ENCODE measurements at regions not wholly inside any gene's neighbourhood (a gene's known extent, or its start where the extent isn't known, plus 50 kb on each side); places are given as distances from the start of the nearest gene placed in this dataset.

DNA sequence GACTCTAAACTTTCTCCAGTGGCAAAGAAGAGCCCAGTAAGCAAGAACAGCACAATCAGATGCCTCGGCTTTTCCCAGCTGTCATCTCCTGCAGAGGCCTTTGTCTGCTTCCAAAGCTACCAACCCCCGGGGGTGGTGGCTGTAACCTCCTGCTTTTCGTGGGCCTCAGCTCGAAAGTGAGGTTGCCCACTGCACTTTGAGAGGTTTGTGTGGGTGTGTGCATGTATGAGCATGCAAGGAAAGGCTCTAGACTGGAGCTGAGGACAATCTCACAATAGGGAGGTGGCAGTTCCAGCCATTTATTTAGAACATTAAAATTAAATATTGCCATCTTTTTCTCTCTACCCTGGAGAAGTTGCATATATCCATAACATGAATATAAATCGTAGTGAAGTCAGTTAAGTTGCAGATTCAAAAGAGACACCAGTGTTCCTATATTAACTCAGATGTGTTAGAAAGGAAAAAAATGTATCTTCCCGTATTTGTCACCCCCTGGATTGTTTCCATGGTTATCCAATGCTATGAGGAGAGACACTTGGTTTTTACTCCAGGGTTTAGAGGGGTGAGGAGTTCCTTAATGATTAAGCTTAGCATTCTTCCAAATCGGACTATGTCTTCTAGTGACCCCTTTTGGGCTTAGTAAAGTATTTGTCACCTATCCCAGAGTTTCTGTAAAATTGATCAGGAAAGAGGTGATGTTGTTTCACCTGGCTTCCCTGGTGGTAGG lies 781.1 kb downstream of the INHBA start:
- ChIA-PET POLR2A (no interaction called here), CTCF (no interaction called here)
- TF ChIP-seq CTCF (IDR thresholded peaks at IDR 0.05; ENCODE audit: control extremely low read depth, extremely low read depth, low read depth, missing control alignments): no peak
- no peak for DNase-seq (ENCODE audit: extremely low spot score)

DNA sequence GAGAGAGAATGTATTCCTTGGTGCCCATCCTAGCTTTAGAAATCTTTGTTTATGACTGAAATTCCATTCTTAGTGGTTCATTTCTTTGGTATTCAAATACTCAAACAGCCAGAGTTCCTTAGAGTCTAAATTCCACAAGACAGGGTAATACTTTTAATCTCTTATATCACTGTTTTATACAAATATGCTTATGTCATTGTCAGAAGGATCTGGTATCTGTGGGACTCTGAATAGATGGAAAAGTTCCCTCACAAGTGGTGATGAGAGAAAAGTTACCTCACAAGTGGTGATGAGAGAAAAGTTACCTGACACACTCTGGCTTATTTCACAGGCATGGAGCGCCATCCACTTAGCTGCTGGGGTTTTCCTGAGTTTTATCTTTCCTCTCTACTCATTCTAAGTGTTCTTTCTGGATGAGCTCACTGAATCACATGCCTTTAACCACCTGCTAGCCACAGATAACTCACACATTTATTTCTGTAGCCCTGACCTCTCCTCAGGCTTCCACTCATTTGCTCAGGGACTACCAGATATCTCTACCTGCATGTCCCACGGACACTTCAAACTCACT lies 784.0 kb downstream of the SUGCT start:
- ChIA-PET POLR2A (no interaction called here), CTCF (interaction anchor here (0.7 kb wide), 1 partner anchor 48 kb away, joined by 3 read pairs; no protein-coding TSS in a partner anchor)
- no peak for DNase-seq (ENCODE audit: extremely low spot score)
- no peak for TF ChIP-seq CTCF (IDR thresholded peaks at IDR 0.05; ENCODE audit: control extremely low read depth, extremely low read depth, low read depth, missing control alignments)

DNA sequence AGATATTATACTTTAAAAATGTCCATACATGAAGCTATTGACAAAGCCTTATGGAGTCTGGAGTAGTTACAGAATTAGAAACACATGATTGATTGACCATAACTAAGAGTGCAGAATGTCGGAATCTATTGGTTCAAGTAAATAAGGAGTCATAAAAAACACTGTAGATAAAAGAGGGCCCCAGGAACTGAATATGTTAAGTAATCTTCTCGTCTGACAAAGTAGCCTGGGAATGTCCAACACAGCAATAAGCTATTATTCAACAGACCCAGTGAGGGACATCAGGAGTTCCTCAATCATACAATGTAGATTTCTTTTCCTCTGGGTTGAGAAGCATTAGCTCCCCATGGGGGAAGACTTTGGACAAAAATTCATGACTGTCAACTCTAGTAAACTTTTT lies 782.0 kb downstream of the SUGCT start:
- CTCF ChIA-PET: interaction anchor here (1.8 kb wide), 1 partner anchor 16 kb away, joined by 4 read pairs; no protein-coding TSS in a partner anchor
- POLR2A ChIA-PET: no interaction called here
- no peak for DNase-seq (ENCODE audit: extremely low spot score)
- no peak for TF ChIP-seq CTCF (IDR thresholded peaks at IDR 0.05; ENCODE audit: control extremely low read depth, extremely low read depth, low read depth, missing control alignments)

GRCh38 chr7:40915071-40915470 lies 780.3 kb downstream of the SUGCT start:
- no peak for TF ChIP-seq CTCF (IDR thresholded peaks at IDR 0.05; ENCODE audit: control extremely low read depth, extremely low read depth, low read depth, missing control alignments)
- ChIA-PET CTCF (no interaction called here), POLR2A (no interaction called here)
- DNase-seq (ENCODE audit: extremely low spot score): no peak

All from GM10248 (cell line).